Smooth muscle cell (in vitro differentiated cells): ENCODE measurements at regions not wholly inside any gene's neighbourhood (a gene's known extent, or its start where the extent isn't known, plus 50 kb on each side); places are given as distances from the start of the nearest gene placed in this dataset.

Source experiments
- DNase-seq: peaks from one replicate; lab custom pipeline; 2025; ENCODE audit not compliant: unreplicated experiment; lab: John Stamatoyannopoulos, UW
- H2AFZ ChIP-seq: fragments of 200-600 bp; sonication (generic); 2 replicates; pipeline ENCODE4 v1.6.0; 2016; ENCODE audit warnings: antibody characterized with exemption, low read depth, mild to moderate bottlenecking
- H3F3A ChIP-seq: fragments of 200-600 bp; sonication (generic); 2 replicates; pipeline ENCODE4 v1.6.0; 2017; ENCODE audit warnings: antibody characterized with exemption, low read depth
- H3K27ac ChIP-seq: fragments of 200-600 bp; sonication (generic); 2 replicates; pipeline ENCODE4 v1.5.1; 2016; ENCODE audit warnings: low read depth, mild to moderate bottlenecking
- H3K27me3 ChIP-seq: fragments of 200-600 bp; sonication (generic); 2 replicates; pipeline ENCODE4 v1.6.1; 2016; ENCODE audit warnings: low read depth, mild to moderate bottlenecking
- H3K36me3 ChIP-seq: fragments of 200-600 bp; sonication (generic); 2 replicates; pipeline ENCODE4 v1.5.1; 2016; ENCODE audit warnings: low read depth
- H3K4me1 ChIP-seq: fragments of 200-600 bp; sonication (generic); 2 replicates; pipeline ENCODE4 v1.5.1; 2016; ENCODE audit warnings: low read depth
- H3K4me2 ChIP-seq: fragments of 200-600 bp; sonication (generic); 2 replicates; pipeline ENCODE4 v1.6.0; 2016; ENCODE audit warnings: mild to moderate bottlenecking
- H3K4me3 ChIP-seq: fragments of 200-600 bp; sonication (generic); 2 replicates; pipeline ENCODE4 v1.5.1; 2016; ENCODE audit warnings: mild to moderate bottlenecking
- H3K79me2 ChIP-seq: fragments of 200-600 bp; sonication (generic); 2 replicates; pipeline ENCODE4 v1.6.0; 2016; ENCODE audit warnings: low read depth, mild to moderate bottlenecking
- H3K9ac ChIP-seq: fragments of 200-600 bp; sonication (generic); 2 replicates; pipeline ENCODE4 v1.6.0; 2016; ENCODE audit warnings: low read depth
- H3K9me3 ChIP-seq: fragments of 200-600 bp; sonication (generic); replicated peaks from 2 replicates; pipeline ENCODE4 v1.5.1; 2016; ENCODE audit warnings: low read depth
- H4K20me1 ChIP-seq: fragments of 200-600 bp; sonication (generic); 2 replicates; pipeline ENCODE4 v1.6.0; 2016; ENCODE audit warnings: low read depth
- WGBS: methylation state at CpG from one replicate; pipeline ENCODE4 v1.1.7; 2016; ENCODE audit warnings: low lambda C conversion rate; 5-methylcytosine and 5-hydroxymethylcytosine counted together
- TF ChIP-seq, protein P1 (sequence below): fragments of 200-600 bp; sonication (generic); IDR thresholded peaks from 2 replicates; pipeline ENCODE4 v1.5.1; 2017; ENCODE audit warnings: borderline replicate concordance, mild to moderate bottlenecking, antibody characterized with exemption; ENCODE audit not compliant: insufficient read depth, poor library complexity, severe bottlenecking

- Histone ChIP-seq H4K20me1 (no peaks in the 10 kb centered on the region), H3K79me2 (no peaks in the 10 kb centered on the region), H2AFZ (no peak overlapping the region), H3K4me2 (no peak overlapping the region), H3K27ac (no peak overlapping the region), H3K9me3 (no peaks in the 10 kb centered on the region), H3F3A (no peaks in the 10 kb centered on the region), H3K4me1 (no peaks in the 10 kb centered on the region), H3K36me3 (no peaks in the 10 kb centered on the region), H3K9ac (no peak overlapping the region), H3K27me3 (peaks cover 6% of the 10 kb centered on the region), H3K4me3 (no peak overlapping the region)
- TF ChIP-seq, protein P1, sequence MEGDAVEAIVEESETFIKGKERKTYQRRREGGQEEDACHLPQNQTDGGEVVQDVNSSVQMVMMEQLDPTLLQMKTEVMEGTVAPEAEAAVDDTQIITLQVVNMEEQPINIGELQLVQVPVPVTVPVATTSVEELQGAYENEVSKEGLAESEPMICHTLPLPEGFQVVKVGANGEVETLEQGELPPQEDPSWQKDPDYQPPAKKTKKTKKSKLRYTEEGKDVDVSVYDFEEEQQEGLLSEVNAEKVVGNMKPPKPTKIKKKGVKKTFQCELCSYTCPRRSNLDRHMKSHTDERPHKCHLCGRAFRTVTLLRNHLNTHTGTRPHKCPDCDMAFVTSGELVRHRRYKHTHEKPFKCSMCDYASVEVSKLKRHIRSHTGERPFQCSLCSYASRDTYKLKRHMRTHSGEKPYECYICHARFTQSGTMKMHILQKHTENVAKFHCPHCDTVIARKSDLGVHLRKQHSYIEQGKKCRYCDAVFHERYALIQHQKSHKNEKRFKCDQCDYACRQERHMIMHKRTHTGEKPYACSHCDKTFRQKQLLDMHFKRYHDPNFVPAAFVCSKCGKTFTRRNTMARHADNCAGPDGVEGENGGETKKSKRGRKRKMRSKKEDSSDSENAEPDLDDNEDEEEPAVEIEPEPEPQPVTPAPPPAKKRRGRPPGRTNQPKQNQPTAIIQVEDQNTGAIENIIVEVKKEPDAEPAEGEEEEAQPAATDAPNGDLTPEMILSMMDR = no peak
- WGBS = 95% methylated on average over 19 of the region's 19 CpGs
- no peak for DNase-seq
Measured at GRCh38 chr11:64502634-64503033, 53.1 kb upstream of the SLC22A11 start.

GRCh38 chr11:64503186-64503753, 52.5 kb upstream of the SLC22A11 start:
- TF ChIP-seq, protein P1 = no peak
- Histone ChIP-seq H3K4me1 (no peaks in the 10 kb centered on the region), H3K4me3 (no peak overlapping the region), H3K9me3 (no peaks in the 10 kb centered on the region), H4K20me1 (no peaks in the 10 kb centered on the region), H3K4me2 (no peak overlapping the region), H3K27ac (no peak overlapping the region), H3K9ac (no peak overlapping the region), H3K79me2 (no peaks in the 10 kb centered on the region), H3K27me3 (peaks cover 6% of the 10 kb centered on the region), H3K36me3 (no peaks in the 10 kb centered on the region), H3F3A (no peaks in the 10 kb centered on the region), H2AFZ (no peak overlapping the region)
- WGBS = 86% methylated on average over 5 of the region's 5 CpGs
- no peak for DNase-seq

GRCh38 chr11:64504999-64505398, 50.7 kb upstream of the SLC22A11 start:
- Histone ChIP-seq H3F3A (no peaks in the 10 kb centered on the region), H3K79me2 (no peaks in the 10 kb centered on the region), H3K27me3 (peaks cover 6% of the 10 kb centered on the region), H3K4me3 (no peak overlapping the region), H3K9ac (no peak overlapping the region), H3K9me3 (no peaks in the 10 kb centered on the region), H2AFZ (no peak overlapping the region), H3K36me3 (no peaks in the 10 kb centered on the region), H3K4me2 (no peak overlapping the region), H4K20me1 (no peaks in the 10 kb centered on the region), H3K27ac (no peak overlapping the region), H3K4me1 (no peaks in the 10 kb centered on the region)
- DNase-seq = no peak
- TF ChIP-seq, protein P1 = no peak
- 90% methylated on average over 5 of the region's 5 CpGs for WGBS
